Ramos (cell line): ENCODE measurements at regions not wholly inside any gene's neighbourhood (a gene's known extent, or its start where the extent isn't known, plus 50 kb on each side); places are given as distances from the start of the nearest gene placed in this dataset.
"Not testable (repeated sequence)": the region's sequence is repeated elsewhere in the genome, so short reads cannot be mapped to it uniquely, and the experiment has no call there.

Experiments used
- in situ Hi-C: fragments of 300-500 bp; cut with MboI; formaldehyde crosslinking; loops from one replicate; pipeline ENCODE4 v1.14.3; 2022; ENCODE audit warnings: low sequenced_read_pairs; ENCODE audit not compliant: unreplicated experiment

GRCh38 chr1:57578099-57578498 lies 154.2 kb upstream of the DAB1 start:
- in situ Hi-C loops: no loop called here

- in situ Hi-C loops: no loop called here
Measured at GRCh38 chr1:57576756-57577155, 152.9 kb upstream of the DAB1 start.

- in situ Hi-C loops: no loop called here
Measured at GRCh38 chr1:57572016-57572415, 148.2 kb upstream of the DAB1 start.

GRCh38 chr1:57558066-57558465 lies 134.2 kb upstream of the DAB1 start:
- in situ Hi-C loops: not testable (repeated sequence)

GRCh38 chr1:57553666-57554065 lies 129.8 kb upstream of the DAB1 start:
- in situ Hi-C loops: no loop called here

- in situ Hi-C loops: no loop called here
Measured at GRCh38 chr1:57551476-57551875, 127.6 kb upstream of the DAB1 start.

GRCh38 chr1:57550092-57550491 lies 126.2 kb upstream of the DAB1 start:
- in situ Hi-C loops: no loop called here

- in situ Hi-C loops: no loop called here
Measured at GRCh38 chr1:57549300-57549699, 125.4 kb upstream of the DAB1 start.

GRCh38 chr1:57546549-57547330 lies 122.9 kb upstream of the DAB1 start:
- in situ Hi-C loops: no loop called here

GRCh38 chr1:57544345-57544744 lies 120.5 kb upstream of the DAB1 start:
- in situ Hi-C loops: no loop called here

GRCh38 chr1:57536749-57537423 lies 113.0 kb upstream of the DAB1 start:
- in situ Hi-C loops: no loop called here

- in situ Hi-C loops: no loop called here
Measured at GRCh38 chr1:57532299-57532698, 108.4 kb upstream of the DAB1 start.

- in situ Hi-C loops: not testable (repeated sequence)
Measured at GRCh38 chr1:57530911-57531260, 107.0 kb upstream of the DAB1 start.

- in situ Hi-C loops: no loop called here
Measured at GRCh38 chr1:57530206-57530910, 106.5 kb upstream of the DAB1 start.

GRCh38 chr1:57522575-57522974 lies 98.7 kb upstream of the DAB1 start:
- in situ Hi-C loops: no loop called here

- in situ Hi-C loops: no loop called here
Measured at GRCh38 chr1:57520743-57521515, 97.1 kb upstream of the DAB1 start.

- in situ Hi-C loops: no loop called here
Measured at GRCh38 chr1:57518496-57518895, 94.6 kb upstream of the DAB1 start.

- in situ Hi-C loops: no loop called here
Measured at GRCh38 chr1:57517587-57518374, 93.9 kb upstream of the DAB1 start.

GRCh38 chr1:57512386-57512785 lies 88.5 kb upstream of the DAB1 start:
- in situ Hi-C loops: no loop called here

- in situ Hi-C loops: no loop called here
Measured at GRCh38 chr1:57506941-57507340, 83.1 kb upstream of the DAB1 start.
